NCI-H526 treated with DMSO at 0.1 percent for 48 hours (cell line): ENCODE measurements at regions not wholly inside any gene's neighbourhood (a gene's known extent, or its start where the extent isn't known, plus 50 kb on each side); places are given as distances from the start of the nearest gene placed in this dataset.
"Not testable (repeated sequence)": the region's sequence is repeated elsewhere in the genome, so short reads cannot be mapped to it uniquely, and the experiment has no call there.

ENCODE experiments used
- DNase-seq: peaks from one replicate; lab custom pipeline; 2025; lab: John Stamatoyannopoulos, UW

DNA sequence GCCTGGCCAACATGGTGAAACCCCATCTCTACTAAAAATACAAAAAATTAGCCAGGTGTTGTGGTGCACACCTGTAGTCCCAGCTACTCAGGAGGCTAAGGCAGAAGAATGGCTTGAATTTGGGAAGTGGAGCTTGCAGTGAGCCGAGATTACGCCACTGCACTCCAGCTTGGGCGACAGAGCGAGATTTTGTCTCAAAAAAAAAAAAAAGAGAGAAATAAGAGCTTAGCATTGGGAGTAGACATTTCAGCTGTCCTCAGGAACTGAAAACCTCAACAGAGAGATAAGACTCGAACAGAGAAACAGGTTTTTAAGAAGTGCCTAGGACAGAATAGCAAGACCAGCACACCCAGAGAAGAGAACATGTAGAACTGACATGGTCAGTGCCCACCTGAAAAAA is 262.6 kb upstream of the RAB4A start:
- DNase-seq, result not testable (repeated sequence)

GRCh38 chr1:229011022-229011421 is 259.9 kb upstream of the RAB4A start:
- DNase-seq, result no peak

DNA sequence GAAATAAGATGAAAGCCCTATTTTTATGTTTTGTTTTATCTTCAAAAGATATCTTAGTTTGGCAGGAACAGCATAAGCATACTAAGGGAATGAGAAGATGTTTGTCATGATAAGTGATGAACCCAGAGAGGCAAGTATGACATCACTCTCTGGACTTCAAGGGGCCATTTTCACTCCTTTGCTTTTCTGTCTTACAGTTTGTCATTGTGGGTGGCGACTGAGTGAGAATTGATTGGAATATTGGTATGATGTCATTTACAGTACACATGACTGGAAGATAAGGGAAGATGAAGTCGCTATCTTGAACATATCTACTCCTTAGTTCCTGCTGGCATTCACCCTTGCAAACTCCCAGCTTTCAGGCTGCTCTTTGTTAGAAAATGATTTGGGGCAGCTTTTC is 258.1 kb upstream of the RAB4A start:
- DNase-seq, result no peak

DNA sequence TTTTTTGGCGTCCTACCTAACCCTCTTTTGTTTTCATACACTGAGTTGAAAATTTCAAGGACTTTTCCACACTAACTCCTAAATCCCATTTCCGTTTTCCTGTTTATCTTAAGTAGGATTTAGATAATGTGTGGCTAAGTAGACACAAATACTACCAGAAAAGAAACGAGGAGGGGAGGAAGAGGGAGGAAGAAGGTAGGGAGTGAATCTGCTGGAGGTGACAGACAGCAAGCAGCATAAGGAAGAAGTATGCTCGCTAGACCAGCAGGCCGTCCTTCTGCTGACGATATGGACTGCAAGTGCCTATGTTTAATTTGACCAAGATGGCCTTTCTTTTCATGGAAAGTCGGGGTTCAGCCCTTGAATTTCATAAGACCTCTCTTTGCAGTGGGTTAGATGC is 256.9 kb upstream of the RAB4A start:
- no peak for DNase-seq

DNA sequence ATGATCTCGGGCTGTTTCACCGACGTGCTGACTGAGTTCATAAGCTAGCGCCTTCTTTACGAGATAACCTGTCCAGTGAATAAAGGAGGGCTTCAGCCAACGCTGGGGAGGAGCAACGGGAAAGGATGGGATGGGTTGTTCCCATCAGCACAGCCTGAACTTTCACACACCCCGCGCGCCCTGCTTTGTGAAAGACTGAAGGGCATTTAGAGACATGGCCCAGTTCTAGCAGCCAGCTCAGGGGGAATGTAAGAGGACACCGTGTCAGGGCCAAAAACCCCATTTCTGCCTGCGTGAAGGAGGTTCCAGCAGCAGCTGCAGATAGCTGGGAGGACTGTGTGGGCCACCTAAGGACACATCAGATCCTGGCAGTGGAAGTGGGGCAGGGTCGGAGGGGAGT is 255.1 kb upstream of the RAB4A start:
- no peak for DNase-seq

DNA sequence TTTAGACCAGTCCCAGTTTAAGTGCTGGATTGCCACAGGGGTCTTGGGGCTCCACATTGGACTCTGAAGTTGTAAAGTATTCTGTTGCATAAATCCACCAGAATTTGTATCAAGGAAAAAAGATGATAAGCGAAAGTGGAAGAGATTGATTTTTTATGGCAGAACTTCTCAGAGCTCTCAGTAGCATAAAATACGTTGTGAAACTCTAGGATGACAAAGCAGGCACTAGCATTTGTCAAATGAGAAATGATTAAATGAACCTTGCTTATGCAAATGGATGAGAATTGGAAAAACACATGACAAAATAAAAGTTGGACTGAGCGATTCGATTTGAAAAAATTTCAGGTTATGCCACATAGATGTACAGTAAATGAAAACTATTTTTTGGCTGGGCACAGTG is 253.8 kb upstream of the RAB4A start:
- no peak for DNase-seq

GRCh38 chr1:229018674-229019295 is 252.1 kb upstream of the RAB4A start:
- no peak for DNase-seq

- DNase-seq, result no peak
These were observed 251.1 kb upstream of the RAB4A start for GRCh38 chr1:229019663-229020271.

DNA sequence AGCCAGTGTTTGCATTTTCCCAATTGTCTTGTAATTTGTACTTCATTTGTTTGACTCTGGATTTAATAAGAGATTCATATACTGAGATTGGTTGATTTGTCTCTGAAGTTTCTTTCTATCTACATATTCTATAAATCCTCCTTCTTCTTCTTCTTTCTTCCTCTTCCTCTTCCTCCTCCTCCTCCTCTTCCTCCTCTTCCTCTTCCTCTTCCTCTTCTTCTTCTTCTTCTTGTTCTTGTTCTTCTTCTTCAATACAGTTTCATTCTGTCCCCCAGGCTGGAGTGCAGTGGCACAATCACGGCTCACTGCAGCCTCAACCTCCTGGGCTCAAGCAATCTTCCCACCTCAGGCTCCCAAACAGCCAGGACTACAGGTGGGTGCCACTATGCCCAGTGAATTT is 249.9 kb upstream of the RAB4A start:
- not testable (repeated sequence) for DNase-seq

GRCh38 chr1:229022595-229023333 is 248.1 kb upstream of the RAB4A start:
- no peak for DNase-seq

- DNase-seq, result no peak
These were observed 247.1 kb upstream of the RAB4A start for GRCh38 chr1:229023651-229024300.

- no peak for DNase-seq
These were observed 246.3 kb upstream of the RAB4A start for GRCh38 chr1:229024528-229025130.

DNA sequence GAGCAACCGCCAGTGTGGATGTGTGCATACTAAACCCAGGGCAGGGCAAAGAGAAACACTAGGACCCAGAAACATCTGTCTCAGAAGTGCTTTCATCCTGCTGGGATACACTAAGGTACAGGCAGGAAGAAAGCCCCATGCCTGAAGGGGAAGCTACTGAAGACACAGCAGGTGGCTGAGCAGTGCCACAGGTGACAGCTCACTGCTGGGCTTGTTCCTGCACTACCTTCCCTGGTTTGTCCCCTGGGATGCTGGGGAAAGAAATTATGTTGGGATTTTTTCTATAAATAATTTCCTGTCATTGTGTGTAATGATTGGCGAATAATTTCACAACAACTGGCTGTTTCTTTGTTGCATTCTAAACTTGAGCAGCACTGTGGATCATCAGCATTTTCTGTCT is 245.3 kb upstream of the RAB4A start:
- DNase-seq, result no peak

- no peak for DNase-seq
These were observed 243.8 kb upstream of the RAB4A start for GRCh38 chr1:229027158-229027557.

- no peak for DNase-seq
These were observed 243.2 kb upstream of the RAB4A start for GRCh38 chr1:229027622-229028182.

- DNase-seq, result no peak
These were observed 242.4 kb upstream of the RAB4A start for GRCh38 chr1:229028544-229028943.

GRCh38 chr1:229028987-229029878 is 241.7 kb upstream of the RAB4A start:
- no peak for DNase-seq

DNA sequence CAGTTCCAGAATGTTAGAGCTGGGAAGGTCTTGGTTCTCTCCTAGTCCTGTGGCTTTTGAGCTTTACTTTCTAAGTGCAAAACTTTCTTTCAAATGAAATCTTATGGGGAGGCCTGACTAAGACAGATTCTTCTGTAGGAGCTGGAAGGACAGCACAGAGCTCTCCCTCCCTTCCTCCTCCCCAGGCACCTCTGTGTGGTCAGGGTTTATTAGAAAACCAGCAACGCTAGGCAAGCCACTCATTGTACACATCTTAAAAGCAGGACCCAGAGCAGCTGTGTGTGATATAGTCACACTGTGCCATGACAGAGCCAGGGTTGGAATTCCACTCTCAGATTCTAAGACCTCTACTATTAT is 241.1 kb upstream of the RAB4A start:
- DNase-seq, result no peak

DNA sequence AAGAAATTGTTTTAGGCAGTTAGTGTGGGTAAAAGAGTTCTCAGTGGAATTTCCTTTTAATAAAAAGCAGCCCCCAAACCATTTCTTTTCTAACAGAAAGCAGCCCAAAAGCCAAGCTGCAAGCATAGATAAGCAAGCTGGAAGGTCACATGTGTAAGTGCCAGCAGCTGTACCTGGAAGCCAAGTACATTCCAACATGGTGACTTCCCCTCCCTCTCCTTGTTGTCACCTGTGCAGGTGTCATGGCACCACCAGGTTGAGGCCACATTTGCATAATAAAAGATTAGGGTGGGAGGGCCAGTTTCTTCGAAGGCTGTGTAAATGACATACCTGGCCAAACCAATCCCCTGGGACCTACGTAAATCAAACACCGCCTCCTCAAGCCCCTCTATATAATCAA is 240.3 kb upstream of the RAB4A start:
- no peak for DNase-seq

DNA sequence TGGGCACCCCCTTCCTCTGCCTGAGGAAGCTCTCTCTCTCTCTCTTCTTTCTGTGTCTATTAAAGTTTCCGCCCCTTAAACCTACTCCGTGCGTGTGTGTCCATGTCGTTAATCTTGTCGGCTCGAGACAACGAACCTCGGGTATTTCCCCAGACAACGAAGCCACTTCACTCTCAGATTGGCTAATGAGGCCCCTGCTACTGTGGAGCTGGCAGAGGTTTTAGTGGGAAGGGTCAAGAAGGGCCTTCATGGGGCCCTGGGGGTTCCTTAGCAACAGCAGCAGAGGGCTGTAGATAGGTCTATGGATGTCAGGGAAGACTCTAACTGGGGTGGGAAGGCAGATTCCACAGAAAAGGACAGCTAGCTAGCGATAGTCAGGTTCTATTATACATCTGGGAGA is 239.8 kb upstream of the RAB4A start:
- DNase-seq, result no peak
